HCT116 (cell line): ENCODE measurements at regions not wholly inside any gene's neighbourhood (a gene's known extent, or its start where the extent isn't known, plus 50 kb on each side); places are given as distances from the start of the nearest gene placed in this dataset.

Source experiments
- ATAC-seq: fragments of 200-7000 bp; cut with Tn5 transposase; 2 replicates; pipeline ENCODE4 v1.9.1; 2020; ENCODE audit warnings: mild to moderate bottlenecking, moderate library complexity
- BruUV-seq: library from RNA; stranded (reverse); fragments of 400-500 nt; replicated peaks from 2 replicates; lab custom pipeline; 2021; lab: Mats Ljungman, UMichigan
- CTCF ChIA-PET: fragments of 300-600 bp; sonication (Branson Sonifier 250); formaldehyde crosslinking; loops from one replicate; lab custom pipeline; 2021; ENCODE audit warnings: antibody characterized with exemption; lab: Charles Lee
- POLR2A ChIA-PET: fragments of 300-600, 350-600 bp; sonication (Branson Sonifier 250); formaldehyde crosslinking; loops from one replicate; lab custom pipeline; 2021; ENCODE audit warnings: antibody characterized with exemption; lab: Charles Lee
- RAD21 ChIA-PET, 2 experiments: fragments of 300-600 bp; sonication (Branson Sonifier 250); formaldehyde crosslinking; loops; one replicate each; lab custom pipeline; 2023; ENCODE audit warnings: low total read pairs in 2 of 2; ENCODE audit not compliant: uncharacterized antibody in 2 of 2, unreplicated experiment in 2 of 2, low non-redundant PET in 1 of 2; lab: Charles Lee
- DNase-seq: peaks from one replicate; pipeline ENCODE4 v3.0.0-alpha.2; 2010; ENCODE audit warnings: low read depth, low spot score
- H2AFZ ChIP-seq: fragments of 200-600 bp; shearing (Covaris generic), sonication (generic); 2 replicates; pipeline ENCODE4 v1.6.1; 2017; ENCODE audit warnings: low read depth, mixed run types, mixed read lengths, antibody characterized with exemption, low read length; ENCODE audit not compliant: poor library complexity, severe bottlenecking
- H3K27ac ChIP-seq: 2 replicates; pipeline ENCODE4 v1.5.1; 2012; ENCODE audit warnings: low read depth, low read length
- H3K27me3 ChIP-seq: fragments of 200-600 bp; sonication (generic); 2 replicates; pipeline ENCODE4 v1.6.1; 2016; ENCODE audit warnings: mixed run types, low read length, mixed read lengths; ENCODE audit not compliant: insufficient read depth
- H3K36me3 ChIP-seq, 2 experiments: fragments of 200-500 bp in 1 of 2; fragments of 200-600 bp in 1 of 2; sonication (Bioruptor generic) in 1 of 2; sonication (generic) in 1 of 2; 2 replicates each; pipeline versions ENCODE4 v1.5.1 to v1.6.1; 2014 to 2016; ENCODE audit warnings: low read length in 2 of 2, inconsistent platforms in 1 of 2, mixed read lengths in 1 of 2, mixed run types in 1 of 2; ENCODE audit not compliant: insufficient read depth in 2 of 2, control insufficient read depth in 1 of 2
- H3K4me1 ChIP-seq, 2 experiments: fragments of 200-600 bp in 1 of 2; sonication (generic) in 1 of 2; 2 replicates each; pipeline versions ENCODE4 v1.5.1 to v1.6.1; 2012 to 2017; ENCODE audit warnings: low read length in 2 of 2, inconsistent platforms in 1 of 2, mild to moderate bottlenecking in 1 of 2, mixed read lengths in 1 of 2, mixed run types in 1 of 2, moderate library complexity in 1 of 2; ENCODE audit not compliant: insufficient read depth in 2 of 2, control insufficient read depth in 1 of 2
- H3K4me2 ChIP-seq: fragments of 200-600 bp; sonication (generic); 2 replicates; pipeline ENCODE4 v1.6.1; 2017; ENCODE audit warnings: mixed run types, low read length, mixed read lengths
- H3K4me3 ChIP-seq, 2 experiments: fragments of 200-600 bp in 1 of 2; sonication (generic) in 1 of 2; replicated peaks in 1 of 2; 2 replicates each; pipeline ENCODE4 v1.5.1; 2011 to 2016; ENCODE audit warnings: low read length in 2 of 2, control low read depth in 1 of 2, low read depth in 1 of 2, mild to moderate bottlenecking in 1 of 2, mixed read lengths in 1 of 2, mixed run types in 1 of 2
- H3K79me2 ChIP-seq: fragments of 200-600 bp; sonication (generic); 2 replicates; pipeline ENCODE4 v1.6.1; 2017; ENCODE audit warnings: mild to moderate bottlenecking, mixed run types, low read length, moderate library complexity, mixed read lengths; ENCODE audit not compliant: insufficient read depth
- H3K9ac ChIP-seq: fragments of 200-600 bp; sonication (generic); 2 replicates; pipeline ENCODE4 v1.6.1; 2016; ENCODE audit warnings: low read length, mixed read lengths
- H3K9me2 ChIP-seq: fragments of 200-600 bp; sonication (generic), shearing (Covaris generic); 2 replicates; pipeline ENCODE4 v1.6.1; 2017; ENCODE audit warnings: mixed run types, mild to moderate bottlenecking, moderate library complexity; ENCODE audit not compliant: insufficient read depth
- H3K9me3 ChIP-seq, 2 experiments: fragments of 200-500 bp in 1 of 2; fragments of 200-600 bp in 1 of 2; sonication (Bioruptor generic) in 1 of 2; sonication (generic) in 1 of 2; 2 replicates each; pipeline ENCODE4 v1.6.1; 2014 to 2017; ENCODE audit warnings: low read length in 2 of 2, mixed read lengths in 2 of 2, inconsistent platforms in 1 of 2, low read depth in 1 of 2, mild to moderate bottlenecking in 1 of 2, mixed run types in 1 of 2, moderate library complexity in 1 of 2; ENCODE audit not compliant: control insufficient read depth in 1 of 2, insufficient read depth in 1 of 2
- H4K20me1 ChIP-seq: fragments of 200-600 bp; sonication (generic), shearing (Covaris generic); 2 replicates; pipeline ENCODE4 v1.6.1; 2017; ENCODE audit warnings: mixed run types, mild to moderate bottlenecking, moderate library complexity; ENCODE audit not compliant: insufficient read depth
- EGR1 ChIP-seq: IDR thresholded peaks from 2 replicates; pipeline ENCODE4 v1.6.1; 2012; ENCODE audit warnings: low read depth
- ELF1 ChIP-seq: IDR thresholded peaks from 2 replicates; pipeline ENCODE4 v1.6.1; 2012; ENCODE audit warnings: low read depth, borderline replicate concordance
- EZH2 ChIP-seq: fragments of 200-600 bp; sonication (generic); IDR thresholded peaks from 2 replicates; pipeline ENCODE4 v1.6.1; 2017; ENCODE audit warnings: antibody characterized with exemption, mixed run types
- EZH2phosphoT487 ChIP-seq: fragments of 200-600 bp; IDR thresholded peaks from 2 replicates; pipeline ENCODE4 v1.6.1; 2018; ENCODE audit warnings: antibody characterized with exemption, borderline replicate concordance
- FOSL1 ChIP-seq: IDR thresholded peaks from 2 replicates; pipeline ENCODE4 v1.6.1; 2012; ENCODE audit warnings: low read depth
- JUND ChIP-seq: IDR thresholded peaks from 2 replicates; pipeline ENCODE4 v1.6.1; 2012
- POLR2A ChIP-seq: IDR thresholded peaks from 2 replicates; pipeline ENCODE4 v1.7.0; 2011; ENCODE audit warnings: borderline replicate concordance; ENCODE audit not compliant: insufficient read depth, insufficient read length; ENCODE audit errors: extremely low read depth
- POLR2AphosphoS5 ChIP-seq: IDR thresholded peaks from 2 replicates; pipeline ENCODE4 v1.6.1; 2011; ENCODE audit warnings: mild to moderate bottlenecking, low read depth, low read length, moderate library complexity
- RAD21 ChIP-seq: IDR thresholded peaks from 2 replicates; pipeline ENCODE4 v1.6.1; 2012; ENCODE audit warnings: low read depth, mild to moderate bottlenecking
- REST ChIP-seq: IDR thresholded peaks from 2 replicates; pipeline ENCODE4 v1.6.1; 2012; ENCODE audit warnings: low read depth
- SIN3A ChIP-seq: IDR thresholded peaks from 2 replicates; pipeline ENCODE4 v1.6.1; 2012; ENCODE audit warnings: low read depth
- SP1 ChIP-seq: IDR thresholded peaks from 2 replicates; pipeline ENCODE4 v1.6.1; 2012; ENCODE audit warnings: low read depth
- intact Hi-C: fragments of 100-400 bp; cut with micrococcal nuclease; formaldehyde crosslinking; loops from 2 replicates; pipeline ENCODE4 v1.10.0; 2022
- TF ChIP-seq, protein P1 (sequence below): IDR thresholded peaks from 2 replicates; pipeline ENCODE4 v1.6.1; 2012
- TF ChIP-seq, protein P2 (sequence below): IDR thresholded peaks from 2 replicates; pipeline ENCODE4 v1.6.1; 2012

- no peak for DNase-seq
- Histone ChIP-seq H3K4me3 (no peak overlapping the region), H3K36me3 (no peaks in the 10 kb centered on the region), H3K27me3 (peaks cover 3% of the 10 kb centered on the region; the same call in 1 of the 2 replicates), H2AFZ (no peak overlapping the region), H3K4me1 (no peaks in the 10 kb centered on the region), H3K79me2 (no peaks in the 10 kb centered on the region), H3K9me3 (no peaks in the 10 kb centered on the region), H3K9ac (no peak overlapping the region), H3K9me2 (no peaks in the 10 kb centered on the region), H3K4me2 (no peak overlapping the region), H4K20me1 (no peaks in the 10 kb centered on the region), H3K27ac (no peak overlapping the region)
- BruUV-seq = no TSS peak
- TF ChIP-seq, protein P1, sequence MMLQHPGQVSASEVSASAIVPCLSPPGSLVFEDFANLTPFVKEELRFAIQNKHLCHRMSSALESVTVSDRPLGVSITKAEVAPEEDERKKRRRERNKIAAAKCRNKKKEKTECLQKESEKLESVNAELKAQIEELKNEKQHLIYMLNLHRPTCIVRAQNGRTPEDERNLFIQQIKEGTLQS = no peak
- TF ChIP-seq ELF1 (no peak), SP1 (no peak), REST (no peak), SIN3A (no peak), EZH2phosphoT487 (no peak), RAD21 (no peak), EZH2 (no peak), POLR2A (no peak), JUND (no peak), EGR1 (no peak), POLR2AphosphoS5 (no peak), FOSL1 (no peak)
- TF ChIP-seq, protein P2, sequence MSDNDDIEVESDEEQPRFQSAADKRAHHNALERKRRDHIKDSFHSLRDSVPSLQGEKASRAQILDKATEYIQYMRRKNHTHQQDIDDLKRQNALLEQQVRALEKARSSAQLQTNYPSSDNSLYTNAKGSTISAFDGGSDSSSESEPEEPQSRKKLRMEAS = no peak
- ChIA-PET CTCF (no interaction called here), POLR2A (no interaction called here), RAD21 (no interaction called here)
- no peak for ATAC-seq
- intact Hi-C loops = no loop called here
These were observed 214.0 kb upstream of the SOX1 start for GRCh38 chr13:111852725-111853518.
